ENCODE measurements at regions not wholly inside any gene's neighbourhood (a gene's known extent, or its start where the extent isn't known, plus 50 kb on each side); places are given as distances from the start of the nearest gene placed in this dataset.

DNA sequence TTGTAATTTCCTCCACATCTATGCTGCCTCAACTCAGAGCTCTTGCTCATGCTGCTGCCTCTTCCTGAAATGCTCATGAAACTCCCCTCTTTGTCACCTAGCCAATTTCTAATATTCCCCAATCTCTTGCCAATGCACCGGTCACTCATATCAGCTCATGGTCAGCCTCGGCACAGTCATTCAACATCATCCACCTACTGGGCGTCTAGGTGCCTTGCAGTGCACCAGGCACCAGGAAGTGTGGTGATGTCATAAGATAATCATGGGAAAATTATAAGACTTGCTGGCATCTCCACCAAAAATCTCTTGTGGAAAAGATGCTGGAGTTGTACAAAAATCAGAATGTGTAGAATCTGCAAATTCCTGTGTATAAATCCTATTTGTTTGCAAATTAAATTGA, 52.6 kb upstream of the RAB27B start:
- H3K27me3 ChIP-seq (replicated peaks; ENCODE audit: insufficient read depth): no peaks in the 10 kb centered on the region
- no peaks in the 10 kb centered on the region for H3K36me3 ChIP-seq
- WGBS: 84% methylated on average over 3 of the region's 3 CpGs
- H3K27ac ChIP-seq: no peak overlapping the region
- no peaks in the 10 kb centered on the region for H3K4me1 ChIP-seq (replicated peaks)
- intact Hi-C loops (cut with DNase I): no loop called here
- no peaks in the 10 kb centered on the region for H3K9me3 ChIP-seq
- H3K4me3 ChIP-seq: no peak overlapping the region
- DNase-seq (ENCODE audit: low spot score): no peak
- TF ChIP-seq POLR2AphosphoS5 (IDR thresholded peaks at IDR 0.05) (no peak), CTCF (IDR thresholded peaks at IDR 0.05) (no peak), POLR2A (IDR thresholded peaks at IDR 0.05) (no peak)

DNA sequence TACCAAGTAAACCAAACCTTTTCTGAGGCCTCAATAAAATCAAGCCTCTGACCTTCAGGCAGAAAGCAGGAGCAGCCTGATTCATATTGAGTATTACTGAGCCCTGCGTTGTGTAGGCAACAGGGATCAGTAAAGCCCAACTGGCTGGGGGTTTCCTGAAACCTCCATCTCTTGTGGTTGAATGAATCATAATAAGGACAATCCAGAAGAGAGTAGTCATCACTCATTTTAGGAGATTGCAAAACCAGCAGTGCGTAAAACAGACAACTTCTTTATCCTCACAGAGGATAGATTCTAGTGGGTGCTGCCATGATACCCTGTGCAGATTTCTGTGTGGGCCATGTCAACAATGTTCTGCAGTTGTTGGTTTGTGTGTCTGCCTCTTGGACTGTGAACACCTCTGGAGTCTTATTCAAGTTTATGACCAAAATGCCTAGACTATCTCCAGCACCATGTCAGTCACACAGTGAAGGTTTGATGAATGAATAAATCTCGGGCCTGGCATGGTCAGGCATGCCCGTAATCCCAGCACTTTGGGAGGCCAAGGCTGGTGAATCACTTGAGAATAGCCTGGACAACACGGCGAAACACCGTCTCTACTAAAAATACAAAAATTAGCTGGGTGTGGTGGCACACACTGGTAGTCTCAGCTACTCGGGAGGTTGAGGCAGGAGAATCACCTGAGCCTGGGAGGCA, 51.8 kb upstream of the RAB27B start:
- no peaks in the 10 kb centered on the region for H3K4me1 ChIP-seq (replicated peaks)
- 85% methylated on average over 8 of the region's 8 CpGs for WGBS
- H3K9me3 ChIP-seq: no peaks in the 10 kb centered on the region
- no peaks in the 10 kb centered on the region for H3K27me3 ChIP-seq (replicated peaks; ENCODE audit: insufficient read depth)
- H3K4me3 ChIP-seq: no peak overlapping the region
- intact Hi-C loops (cut with DNase I): no loop called here
- H3K27ac ChIP-seq: peak overlapping the region in 1 of 2 donors; percentile 36
- no peak for TF ChIP-seq POLR2AphosphoS5 (IDR thresholded peaks at IDR 0.05)
- no peak for TF ChIP-seq CTCF (IDR thresholded peaks at IDR 0.05)
- no peak for TF ChIP-seq POLR2A (IDR thresholded peaks at IDR 0.05)
- no peak for DNase-seq (ENCODE audit: low spot score)
- no peaks in the 10 kb centered on the region for H3K36me3 ChIP-seq

- no peak overlapping the region for H3K4me3 ChIP-seq
- H3K27ac ChIP-seq: peak overlapping the region in 1 of 2 donors; percentile 55
- 59% methylated on average over 1 of the region's 1 CpG for WGBS
- intact Hi-C loops (cut with DNase I): no loop called here
- no peak for TF ChIP-seq POLR2A (IDR thresholded peaks at IDR 0.05)
- no peak for TF ChIP-seq POLR2AphosphoS5 (IDR thresholded peaks at IDR 0.05)
- TF ChIP-seq CTCF (IDR thresholded peaks at IDR 0.05): no peak
- no peak for DNase-seq (ENCODE audit: low spot score)
- no peaks in the 10 kb centered on the region for H3K27me3 ChIP-seq (replicated peaks; ENCODE audit: insufficient read depth)
- H3K36me3 ChIP-seq: no peaks in the 10 kb centered on the region
- H3K9me3 ChIP-seq: no peaks in the 10 kb centered on the region
- H3K4me1 ChIP-seq (replicated peaks): no peaks in the 10 kb centered on the region
These were observed 51.0 kb upstream of the RAB27B start for GRCh38 chr18:54777118-54777791.

GRCh38 chr18:54777989-54778388, 50.3 kb upstream of the RAB27B start:
- DNase-seq (ENCODE audit: low spot score): no peak
- H3K4me3 ChIP-seq: no peak overlapping the region
- TF ChIP-seq POLR2A (IDR thresholded peaks at IDR 0.05) (no peak), POLR2AphosphoS5 (IDR thresholded peaks at IDR 0.05) (no peak), CTCF (IDR thresholded peaks at IDR 0.05) (no peak)
- H3K36me3 ChIP-seq: no peaks in the 10 kb centered on the region
- no peaks in the 10 kb centered on the region for H3K27me3 ChIP-seq (replicated peaks; ENCODE audit: insufficient read depth)
- intact Hi-C loops (cut with DNase I): no loop called here
- 36% methylated on average over 4 of the region's 4 CpGs for WGBS
- no peaks in the 10 kb centered on the region for H3K4me1 ChIP-seq (replicated peaks)
- H3K27ac ChIP-seq: peak overlapping the region in 1 of 2 donors; percentile 55
- H3K9me3 ChIP-seq: no peaks in the 10 kb centered on the region

Measured in prostate gland (tissue), 2 donors.